ENCODE measurements at regions not wholly inside any gene's neighbourhood (a gene's known extent, or its start where the extent isn't known, plus 50 kb on each side); places are given as distances from the start of the nearest gene placed in this dataset.

DNA sequence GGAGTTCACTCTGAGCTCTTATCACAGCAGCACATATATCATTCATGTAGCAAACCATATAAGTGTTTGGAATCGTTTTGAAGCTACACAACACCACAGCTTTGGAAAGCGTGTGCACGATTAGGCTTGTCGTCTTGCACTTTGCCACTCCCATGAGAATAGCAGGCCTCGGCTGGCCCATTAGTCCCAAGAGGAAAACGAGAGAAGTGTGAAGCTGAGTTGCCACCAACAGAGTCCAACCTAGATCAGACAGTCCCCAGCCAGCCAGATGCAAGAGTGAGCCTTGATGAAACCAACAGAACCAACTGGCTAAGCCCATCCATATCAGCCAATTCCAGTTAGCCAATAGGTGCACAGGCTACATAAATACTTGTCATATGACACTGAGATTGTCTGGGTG lies 238.4 kb downstream of the C1orf94 start:
- TF ChIP-seq, protein P1, sequence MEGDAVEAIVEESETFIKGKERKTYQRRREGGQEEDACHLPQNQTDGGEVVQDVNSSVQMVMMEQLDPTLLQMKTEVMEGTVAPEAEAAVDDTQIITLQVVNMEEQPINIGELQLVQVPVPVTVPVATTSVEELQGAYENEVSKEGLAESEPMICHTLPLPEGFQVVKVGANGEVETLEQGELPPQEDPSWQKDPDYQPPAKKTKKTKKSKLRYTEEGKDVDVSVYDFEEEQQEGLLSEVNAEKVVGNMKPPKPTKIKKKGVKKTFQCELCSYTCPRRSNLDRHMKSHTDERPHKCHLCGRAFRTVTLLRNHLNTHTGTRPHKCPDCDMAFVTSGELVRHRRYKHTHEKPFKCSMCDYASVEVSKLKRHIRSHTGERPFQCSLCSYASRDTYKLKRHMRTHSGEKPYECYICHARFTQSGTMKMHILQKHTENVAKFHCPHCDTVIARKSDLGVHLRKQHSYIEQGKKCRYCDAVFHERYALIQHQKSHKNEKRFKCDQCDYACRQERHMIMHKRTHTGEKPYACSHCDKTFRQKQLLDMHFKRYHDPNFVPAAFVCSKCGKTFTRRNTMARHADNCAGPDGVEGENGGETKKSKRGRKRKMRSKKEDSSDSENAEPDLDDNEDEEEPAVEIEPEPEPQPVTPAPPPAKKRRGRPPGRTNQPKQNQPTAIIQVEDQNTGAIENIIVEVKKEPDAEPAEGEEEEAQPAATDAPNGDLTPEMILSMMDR (IDR thresholded peaks at IDR 0.05; ENCODE audit: insufficient read depth, low read length, poor library complexity, severe bottlenecking): no peak
- no peak for TF ChIP-seq EZH2phosphoT487 (conservative IDR thresholded peaks at IDR 0.05; ENCODE audit: low read length)

Measured in SU-DHL-6 (cell line).